HG03039 (cell line): ENCODE measurements at regions not wholly inside any gene's neighbourhood (a gene's known extent, or its start where the extent isn't known, plus 50 kb on each side); places are given as distances from the start of the nearest gene placed in this dataset.

Source experiments
- ATAC-seq: cut with Tn5 transposase; IDR thresholded peaks from one replicate; pipeline ENCODE4 v1.9.1; 2021; ENCODE audit warnings: mild to moderate bottlenecking, moderate library complexity; ENCODE audit not compliant: unreplicated experiment

DNA sequence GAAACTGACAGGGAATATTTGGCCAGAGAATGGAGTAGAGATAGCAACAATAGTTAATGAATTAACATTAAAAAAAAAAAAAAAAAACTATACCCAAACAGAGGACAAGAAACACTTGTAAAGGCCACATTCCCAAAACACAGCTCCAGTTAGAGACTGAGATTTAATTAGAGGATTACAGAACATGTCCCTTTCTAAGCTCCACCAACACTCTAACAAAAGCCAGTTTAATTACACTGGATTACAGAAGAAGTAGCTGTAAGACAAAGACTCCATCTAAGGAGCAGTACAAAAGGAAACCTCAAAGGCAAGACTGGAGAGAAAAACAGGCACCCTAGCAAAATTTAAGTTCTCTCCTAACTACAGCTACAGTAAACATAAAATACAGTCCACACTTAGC, 1247.7 kb upstream of the AGA start:
- no peak for ATAC-seq

DNA sequence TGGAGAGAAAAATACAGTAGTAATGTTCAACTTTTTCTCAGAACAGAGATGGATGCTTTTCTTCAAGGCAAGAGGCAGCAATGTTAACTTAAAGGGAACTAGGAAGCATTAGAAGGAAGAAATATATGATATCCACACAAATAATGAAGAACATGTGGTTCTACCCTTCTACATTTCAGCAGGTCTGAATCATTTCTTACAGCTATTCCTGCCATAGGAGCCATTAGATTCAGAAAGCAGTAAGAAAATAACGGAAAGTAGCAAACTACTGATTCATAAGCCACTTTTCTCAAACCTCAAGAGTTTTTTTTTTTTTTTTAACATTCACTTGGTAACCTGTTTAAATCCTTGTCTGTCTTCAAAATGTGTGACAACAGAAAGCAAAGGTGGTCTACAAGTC, 1251.6 kb upstream of the AGA start:
- no peak for ATAC-seq

DNA sequence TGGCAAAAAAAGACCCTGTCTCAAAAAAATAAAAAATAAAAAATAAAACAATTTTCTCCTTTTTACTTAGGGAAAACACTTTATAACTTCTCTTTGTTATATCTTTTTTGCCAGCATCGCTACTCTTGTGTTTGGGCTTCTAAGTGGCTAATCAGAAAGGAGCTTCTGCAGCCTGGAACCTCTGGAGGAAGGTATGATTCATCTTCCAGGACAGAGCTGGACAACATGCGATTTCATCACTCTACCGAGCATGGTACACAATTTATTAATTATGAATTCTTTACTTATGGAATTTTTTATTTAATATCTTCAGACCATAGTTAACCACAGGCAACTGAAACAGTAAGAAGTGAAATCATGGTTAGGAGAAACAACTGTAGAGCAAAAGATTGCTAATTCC, 1254.3 kb upstream of the AGA start:
- ATAC-seq, result no peak

DNA sequence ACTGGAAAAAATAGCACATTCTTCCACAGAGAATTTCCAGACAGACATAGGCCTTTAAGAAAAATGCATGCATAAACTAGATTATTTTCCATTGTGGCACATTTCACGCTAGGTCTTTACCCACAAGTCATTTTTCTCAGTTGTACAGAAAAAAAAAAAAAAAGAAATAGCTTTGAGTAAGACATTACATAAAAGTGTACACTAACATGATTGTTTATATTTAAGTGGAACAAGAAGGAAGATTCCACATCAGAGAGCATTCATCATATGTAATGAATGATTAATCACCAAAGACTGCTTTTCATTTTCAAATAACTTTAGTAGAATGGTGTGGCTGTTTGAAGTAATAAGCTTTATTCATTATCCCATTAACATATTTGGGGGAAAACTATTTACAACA, 1270.2 kb upstream of the AGA start:
- no peak for ATAC-seq

DNA sequence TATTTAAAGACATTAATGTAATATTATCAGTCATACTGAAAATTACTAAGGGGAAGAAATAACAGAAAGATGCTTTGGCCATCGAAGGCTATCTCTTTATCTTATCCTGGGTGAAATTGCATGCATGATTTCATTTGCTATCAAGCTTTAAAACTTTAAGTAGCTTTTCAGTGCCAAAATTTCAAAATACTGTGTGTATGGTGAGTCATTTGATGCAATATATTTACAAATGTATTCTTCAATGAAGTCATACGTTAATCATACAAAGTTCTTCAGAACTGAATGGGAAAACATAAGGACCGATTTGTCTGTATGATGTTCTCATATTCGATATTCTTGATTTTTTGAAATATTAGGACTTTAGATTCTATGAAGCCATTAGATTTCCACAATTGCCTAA, 1295.8 kb upstream of the AGA start:
- ATAC-seq, result no peak

DNA sequence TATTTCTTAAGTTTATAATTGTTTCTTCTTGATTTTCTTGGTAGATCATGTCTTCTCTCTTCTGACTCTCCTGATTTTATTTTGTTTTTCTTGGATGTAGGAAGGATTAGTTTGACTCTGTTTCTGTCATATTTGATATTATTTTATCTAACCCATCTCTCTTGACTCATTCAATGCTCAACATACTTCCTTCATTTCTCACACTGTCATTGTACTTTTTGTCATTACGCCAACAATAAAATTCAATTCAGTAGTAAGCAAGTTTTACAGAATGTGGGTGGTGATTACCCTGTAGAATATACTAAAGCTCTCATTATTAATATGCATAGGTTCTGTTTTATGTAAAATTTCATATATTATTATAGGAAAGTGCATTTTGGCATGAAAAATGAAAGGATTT, 1303.0 kb upstream of the AGA start:
- ATAC-seq, result no peak

DNA sequence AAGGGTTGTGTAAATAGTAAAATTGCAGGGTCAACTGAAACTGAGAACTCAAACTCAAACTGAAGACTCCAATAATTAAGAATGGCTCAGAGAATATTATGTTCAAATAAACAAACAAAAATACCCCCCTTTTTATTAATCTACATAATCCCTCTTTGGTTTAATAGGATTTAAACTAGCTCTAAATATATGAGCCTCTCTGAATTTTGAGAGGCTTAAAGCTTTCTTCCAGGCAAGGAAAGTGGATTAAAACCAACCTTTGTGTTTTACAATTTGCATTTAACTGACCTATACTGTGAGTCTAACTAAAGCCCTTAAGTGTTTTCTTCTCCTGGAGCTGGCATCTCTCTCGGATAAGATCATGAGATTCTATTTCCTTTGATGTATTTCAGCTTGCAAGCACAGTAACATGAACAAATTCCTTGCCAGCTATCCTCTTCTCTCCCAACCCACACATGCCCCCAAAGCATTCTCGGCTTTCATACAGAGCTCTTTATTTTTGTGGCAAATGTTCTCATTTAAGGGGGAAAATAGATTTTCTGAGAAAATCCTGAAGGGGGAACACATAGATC, 1310.8 kb upstream of the AGA start:
- no peak for ATAC-seq

DNA sequence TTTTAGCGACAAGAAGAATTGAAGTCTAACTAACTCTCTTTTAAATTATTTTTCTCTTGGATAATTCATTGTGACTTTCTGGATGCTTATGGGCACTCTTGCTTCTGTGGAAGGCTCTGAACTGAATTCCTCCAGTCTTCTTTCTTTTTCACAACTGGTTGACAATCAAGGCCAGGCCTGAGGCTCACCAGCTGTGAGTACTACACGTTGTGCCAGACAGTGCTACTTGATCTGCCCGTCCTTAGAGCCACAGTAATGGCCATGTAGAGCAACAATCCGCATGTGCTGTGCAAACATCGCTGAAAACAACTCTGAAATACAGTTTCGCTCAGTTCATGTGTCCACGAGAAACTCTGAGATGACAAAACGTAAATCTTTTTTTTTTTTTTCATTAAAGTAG, 1336.3 kb upstream of the AGA start:
- no peak for ATAC-seq

DNA sequence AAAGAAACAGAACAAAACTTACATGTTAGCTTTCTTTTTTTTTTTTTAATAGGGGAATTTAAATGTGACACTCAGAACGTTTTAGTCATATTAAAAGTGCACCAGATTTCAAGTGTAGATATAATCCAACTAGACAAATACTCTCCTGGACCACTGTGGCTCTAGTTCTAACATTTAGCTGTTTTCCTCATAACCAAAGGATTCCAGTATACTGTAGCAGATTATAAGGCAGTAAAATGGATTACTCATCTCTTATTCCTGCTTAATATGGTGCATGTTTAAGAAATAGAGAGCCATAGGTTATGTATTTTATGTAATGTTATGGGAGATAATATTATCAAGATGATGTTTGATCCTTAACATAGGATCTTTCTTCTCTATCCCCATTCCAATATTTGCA, 1339.5 kb upstream of the AGA start:
- no peak for ATAC-seq

DNA sequence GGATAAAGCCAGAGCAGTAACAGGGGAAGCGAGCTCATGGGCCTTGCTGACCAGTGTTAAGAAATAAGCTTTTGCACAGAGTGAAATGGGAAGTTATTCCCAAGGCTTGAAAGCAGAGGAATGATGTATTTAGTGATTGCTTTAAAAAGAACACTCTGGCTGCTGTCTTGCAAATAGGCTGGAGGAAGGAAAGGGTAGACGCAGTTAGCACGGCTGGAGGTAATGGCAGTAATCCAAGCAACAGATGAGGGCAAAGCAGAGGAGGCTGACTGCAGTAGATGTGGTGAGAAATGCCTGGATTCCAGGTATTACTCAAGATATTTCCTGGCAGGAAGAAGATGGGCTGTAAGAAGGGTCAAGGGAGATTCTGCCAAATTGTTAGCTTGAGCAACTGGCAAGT, 1342.3 kb upstream of the AGA start:
- no peak for ATAC-seq

DNA sequence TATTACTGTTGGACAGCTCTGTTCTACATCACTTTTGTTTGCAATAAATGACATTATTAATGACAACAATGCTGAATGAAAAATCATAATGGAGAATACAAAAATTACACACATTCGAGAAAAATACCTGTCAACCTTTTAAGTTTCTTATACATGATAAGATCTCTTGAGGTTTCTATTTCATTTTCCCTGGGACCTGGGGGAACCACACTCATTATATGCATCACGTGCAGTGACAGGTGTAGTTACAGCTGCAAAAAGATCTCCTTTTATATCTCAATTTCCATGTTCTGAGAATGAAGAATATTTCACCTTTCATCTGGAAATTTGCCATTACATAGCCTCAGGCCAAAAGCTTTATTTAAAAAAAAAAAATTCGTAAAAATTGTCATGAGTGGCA, 1347.0 kb upstream of the AGA start:
- no peak for ATAC-seq

DNA sequence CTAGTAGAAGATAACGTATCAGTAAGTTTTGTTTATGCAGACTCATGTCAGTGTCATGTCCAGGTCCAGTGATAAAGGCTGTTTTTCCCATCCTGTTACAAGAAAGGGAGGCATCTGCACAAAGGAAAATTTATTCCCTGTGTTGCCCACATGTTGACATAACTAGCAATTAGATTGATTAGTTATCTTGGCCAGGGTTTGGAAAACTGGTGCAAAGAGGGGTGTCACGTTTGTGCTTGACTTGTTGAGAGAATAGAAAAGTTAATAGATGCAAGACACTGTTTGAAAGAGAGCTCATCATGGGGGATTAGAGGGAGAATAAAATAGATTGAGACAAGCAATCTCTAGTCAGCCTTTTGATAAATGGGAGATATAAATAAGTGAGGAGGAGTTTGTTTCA, 1357.0 kb upstream of the AGA start:
- no peak for ATAC-seq

DNA sequence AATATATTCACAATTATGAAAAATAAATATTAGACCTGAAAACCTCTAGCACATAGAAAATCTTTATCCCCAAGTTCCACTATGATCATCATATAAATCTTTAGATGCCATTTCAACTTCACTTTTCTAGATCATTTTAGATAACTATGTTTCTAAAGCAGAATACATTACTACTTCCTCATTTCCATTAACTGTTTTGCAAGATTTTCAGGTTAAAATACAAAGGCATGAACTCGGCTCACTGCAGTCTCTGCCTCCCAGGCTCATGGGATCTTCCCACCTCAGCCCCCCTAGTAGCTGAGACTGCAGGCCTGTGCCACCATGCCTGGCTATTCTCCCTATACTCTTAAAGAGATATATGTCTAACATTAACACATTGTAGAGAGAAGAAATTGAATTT, 1365.9 kb upstream of the AGA start:
- no peak for ATAC-seq

DNA sequence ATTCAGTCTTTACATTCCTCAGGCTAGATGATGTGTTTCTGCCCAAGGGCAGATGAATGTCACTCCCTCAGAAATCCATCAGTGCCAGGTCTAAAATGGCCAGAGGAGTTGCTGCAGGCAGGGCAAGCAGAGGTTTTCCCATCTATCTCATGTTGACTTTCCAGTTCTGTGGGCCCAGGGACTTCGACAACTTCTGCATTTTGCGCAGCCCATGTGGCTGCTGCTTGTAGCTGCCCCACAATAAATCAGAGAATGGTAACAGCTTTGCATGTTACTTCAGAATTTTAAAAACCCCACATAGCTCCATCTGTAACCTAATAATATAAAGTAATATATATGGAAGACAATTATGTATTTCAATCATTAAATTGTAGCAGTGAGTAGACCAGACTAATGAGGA, 1367.7 kb upstream of the AGA start:
- no peak for ATAC-seq

DNA sequence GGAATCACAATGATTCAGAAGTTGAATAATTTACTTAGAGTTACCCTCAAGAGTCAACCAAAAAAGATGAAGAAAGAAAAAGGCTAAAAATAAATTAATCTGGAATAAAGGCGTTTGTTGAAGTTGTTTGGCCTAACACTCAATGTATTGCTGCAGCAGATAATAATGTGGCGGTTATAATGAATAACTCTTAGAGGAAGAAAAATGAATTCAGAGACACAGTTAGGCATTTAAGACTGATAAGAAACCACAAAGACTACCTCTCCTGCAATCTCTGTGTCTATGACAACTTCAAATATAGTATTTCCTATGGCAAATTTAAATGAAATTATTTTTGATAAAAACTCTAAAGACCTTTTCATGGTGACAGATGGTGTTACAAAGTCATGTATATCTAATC, 1369.1 kb upstream of the AGA start:
- no peak for ATAC-seq

DNA sequence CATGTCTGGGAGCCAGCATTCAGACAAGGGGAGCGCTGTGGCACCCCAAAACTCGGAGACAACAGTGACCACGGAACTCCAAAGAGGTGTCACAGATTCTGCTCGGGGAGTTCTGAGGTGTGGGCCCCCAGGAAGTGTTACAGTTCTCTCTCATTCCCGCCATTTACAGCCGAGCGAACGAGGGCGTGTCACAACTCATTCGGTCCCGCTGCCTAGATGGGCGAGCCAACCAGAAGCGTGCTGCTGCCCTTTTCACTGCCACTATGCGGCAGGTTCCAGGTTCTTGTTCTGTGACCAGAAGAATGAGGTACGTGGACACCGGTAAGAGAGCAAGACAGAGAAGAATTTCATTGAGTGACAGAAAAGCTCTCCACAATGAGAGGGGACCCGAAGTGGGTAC, 1370.6 kb upstream of the AGA start:
- no peak for ATAC-seq

DNA sequence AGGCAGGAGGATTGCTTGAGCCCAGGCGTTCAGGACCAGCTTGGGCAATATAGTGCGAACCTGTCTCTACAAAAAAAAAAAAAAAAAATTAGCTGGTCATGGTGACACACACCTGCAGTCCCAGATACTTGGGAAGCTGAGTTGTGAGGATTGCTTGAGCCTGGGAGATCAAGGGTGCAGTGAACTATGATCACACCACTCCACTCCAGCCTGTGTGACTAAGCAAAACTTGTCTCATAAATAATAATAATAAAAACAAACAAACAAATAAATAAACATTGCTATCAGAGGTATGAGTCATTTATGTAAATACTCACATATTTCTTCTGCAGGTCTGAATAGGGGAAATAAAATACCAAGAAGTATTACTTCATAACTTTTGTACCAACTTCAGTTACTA, 1372.7 kb upstream of the AGA start:
- no peak for ATAC-seq

DNA sequence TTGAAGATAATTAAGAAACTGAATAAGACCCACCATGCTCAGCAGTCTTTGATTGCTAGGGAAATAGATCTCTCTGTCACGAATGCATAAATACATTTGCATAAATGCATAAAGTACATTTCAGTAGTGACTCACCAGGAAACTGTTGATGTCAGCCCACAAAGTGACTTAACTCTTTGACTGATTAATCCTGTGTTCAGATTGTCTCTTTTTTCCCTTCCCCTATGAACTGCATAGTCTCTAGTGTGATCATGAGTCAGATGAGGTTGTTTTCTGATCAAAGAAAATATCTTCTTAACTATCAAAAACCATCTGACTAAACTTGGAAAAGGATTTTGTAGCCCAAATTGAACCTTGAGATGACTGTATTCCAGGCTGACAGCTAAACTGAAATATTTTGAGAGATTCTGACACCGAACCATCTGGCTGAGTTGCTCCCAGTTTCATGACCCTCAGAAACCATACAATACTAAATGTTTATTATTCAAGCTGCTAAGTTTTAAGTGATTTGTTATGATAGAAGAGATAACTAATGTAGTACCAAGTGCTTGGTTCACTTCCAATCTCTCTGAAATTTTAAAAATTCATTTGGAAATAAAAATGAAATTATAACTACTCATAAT, 1381.5 kb upstream of the AGA start:
- no peak for ATAC-seq

DNA sequence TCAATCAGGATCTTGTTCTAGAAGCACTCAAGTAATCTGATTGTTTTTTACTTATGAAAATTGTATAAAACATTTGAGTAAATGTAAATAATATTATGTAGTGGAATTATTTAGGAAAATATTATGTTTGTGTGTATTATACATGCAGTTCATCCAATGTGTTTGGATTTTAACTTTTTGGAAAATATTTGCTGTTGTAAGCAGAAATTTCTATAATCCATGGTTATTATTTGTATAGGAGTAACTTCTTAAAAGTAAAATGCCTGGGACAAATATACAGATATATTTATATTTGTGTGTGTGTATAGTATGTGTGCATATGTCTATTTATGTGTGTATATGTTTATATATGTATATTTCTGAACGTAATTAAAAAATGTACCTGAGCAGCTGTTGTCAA, 1394.6 kb upstream of the AGA start:
- ATAC-seq, result no peak

DNA sequence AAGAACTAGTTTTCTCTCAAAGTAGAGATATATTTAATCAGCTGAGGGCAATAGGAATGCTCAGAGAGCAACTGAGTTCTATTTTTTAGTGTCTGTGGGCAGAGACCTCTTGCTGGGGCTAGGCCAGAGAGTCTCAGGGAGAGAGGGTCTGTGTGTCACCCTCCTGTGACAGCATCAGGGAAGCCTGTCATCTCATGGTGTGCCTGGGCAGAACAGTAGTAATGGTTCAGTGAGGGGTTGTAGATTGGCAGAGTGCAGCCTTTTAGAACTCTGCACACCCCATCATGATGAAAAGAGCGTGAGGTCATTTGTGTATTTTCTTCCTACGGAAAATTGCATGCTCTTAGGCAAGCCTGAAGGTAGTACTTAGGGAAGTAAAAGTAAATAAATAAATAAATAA, 1396.5 kb upstream of the AGA start:
- ATAC-seq, result no peak

DNA sequence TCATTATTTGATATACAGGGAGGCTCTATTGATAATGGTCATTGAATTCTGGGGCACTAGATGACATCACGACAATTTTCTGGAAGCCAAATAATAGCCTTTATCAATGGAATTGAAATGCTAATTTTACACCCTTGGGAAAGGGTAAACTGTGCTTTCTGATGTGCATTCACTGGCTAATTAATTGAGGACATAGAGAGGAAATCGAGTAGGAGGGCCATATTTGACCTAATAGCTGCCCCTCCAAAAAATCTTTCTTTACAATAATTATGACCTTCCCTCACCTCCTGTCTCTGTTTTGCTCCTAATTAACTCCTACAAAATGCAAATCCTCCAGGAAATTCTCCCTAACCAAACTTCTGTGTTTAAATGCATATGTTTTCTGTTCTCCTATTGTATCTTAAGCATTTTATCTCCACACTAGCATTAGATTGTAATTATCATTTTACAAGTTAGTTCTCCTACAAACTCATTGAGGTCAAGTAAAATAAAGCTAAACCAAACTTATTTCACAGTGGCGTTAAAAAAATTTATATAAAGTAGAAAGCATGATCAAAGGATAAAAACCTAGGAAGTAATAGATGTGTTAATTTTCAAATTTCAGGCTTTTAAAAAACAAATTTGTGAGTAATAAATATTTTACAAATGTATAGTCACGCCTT, 1414.0 kb upstream of the AGA start:
- ATAC-seq, result no peak

DNA sequence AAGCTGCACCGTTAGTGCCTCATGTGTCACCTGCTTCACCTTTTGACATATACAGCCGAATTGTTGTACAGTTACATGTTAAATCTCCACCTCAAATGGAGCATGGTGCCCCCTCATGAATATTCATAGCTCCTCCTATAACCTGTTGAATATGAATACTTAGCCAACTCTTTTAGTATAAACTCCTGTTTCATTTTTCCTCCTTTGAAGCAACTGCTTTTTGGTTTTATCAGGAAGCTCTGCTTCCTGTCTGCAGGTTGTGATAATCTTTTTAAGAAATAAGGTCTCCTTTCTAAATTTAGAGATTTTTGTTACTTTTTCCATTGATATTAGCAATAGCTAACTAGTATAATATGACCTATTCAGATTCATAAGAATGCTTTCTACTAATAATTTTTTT, 1429.2 kb upstream of the AGA start:
- no peak for ATAC-seq

DNA sequence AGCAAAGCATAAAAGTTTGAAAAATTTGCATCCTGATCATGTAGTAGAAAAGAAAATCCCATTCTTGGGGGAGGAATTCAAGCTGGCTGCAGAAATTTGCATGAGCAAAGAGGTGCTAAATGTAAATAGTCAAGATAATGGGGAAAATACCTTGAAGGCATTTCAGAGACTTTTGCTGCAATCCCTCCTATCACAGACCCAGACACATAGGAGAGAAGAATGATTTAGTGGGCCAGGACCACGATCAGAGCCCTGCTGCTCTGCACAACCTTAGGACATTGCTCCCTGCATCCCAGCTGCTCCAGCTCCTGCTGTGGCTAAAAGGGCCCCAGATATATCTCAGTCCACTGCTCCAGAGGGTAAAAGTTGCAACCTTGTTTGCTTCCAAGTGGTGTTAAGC, 1439.7 kb upstream of the AGA start:
- no peak for ATAC-seq
